A673 (cell line): ENCODE measurements at regions not wholly inside any gene's neighbourhood (a gene's known extent, or its start where the extent isn't known, plus 50 kb on each side); places are given as distances from the start of the nearest gene placed in this dataset.

ENCODE experiments used
- EZH2 ChIP-seq: fragments of 200-600 bp; sonication (generic); IDR thresholded peaks from 2 replicates; pipeline ENCODE4 v1.6.1; 2017; ENCODE audit warnings: borderline replicate concordance, low read depth, mild to moderate bottlenecking, mixed read lengths, antibody characterized with exemption, low read length; ENCODE audit not compliant: poor library complexity, severe bottlenecking
- TF ChIP-seq, protein P1 (sequence below): fragments of 300-800, 200-600 bp; sonication (generic); conservative IDR thresholded peaks from 2 replicates; pipeline ENCODE4 v1.5.1; 2017; ENCODE audit warnings: low read depth, mild to moderate bottlenecking, antibody characterized with exemption, low read length, moderate library complexity, mixed read lengths

- TF ChIP-seq, protein P1, sequence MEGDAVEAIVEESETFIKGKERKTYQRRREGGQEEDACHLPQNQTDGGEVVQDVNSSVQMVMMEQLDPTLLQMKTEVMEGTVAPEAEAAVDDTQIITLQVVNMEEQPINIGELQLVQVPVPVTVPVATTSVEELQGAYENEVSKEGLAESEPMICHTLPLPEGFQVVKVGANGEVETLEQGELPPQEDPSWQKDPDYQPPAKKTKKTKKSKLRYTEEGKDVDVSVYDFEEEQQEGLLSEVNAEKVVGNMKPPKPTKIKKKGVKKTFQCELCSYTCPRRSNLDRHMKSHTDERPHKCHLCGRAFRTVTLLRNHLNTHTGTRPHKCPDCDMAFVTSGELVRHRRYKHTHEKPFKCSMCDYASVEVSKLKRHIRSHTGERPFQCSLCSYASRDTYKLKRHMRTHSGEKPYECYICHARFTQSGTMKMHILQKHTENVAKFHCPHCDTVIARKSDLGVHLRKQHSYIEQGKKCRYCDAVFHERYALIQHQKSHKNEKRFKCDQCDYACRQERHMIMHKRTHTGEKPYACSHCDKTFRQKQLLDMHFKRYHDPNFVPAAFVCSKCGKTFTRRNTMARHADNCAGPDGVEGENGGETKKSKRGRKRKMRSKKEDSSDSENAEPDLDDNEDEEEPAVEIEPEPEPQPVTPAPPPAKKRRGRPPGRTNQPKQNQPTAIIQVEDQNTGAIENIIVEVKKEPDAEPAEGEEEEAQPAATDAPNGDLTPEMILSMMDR = no peak
- TF ChIP-seq EZH2 = no peak
These were observed 1033.0 kb upstream of the INTU start for GRCh38 chr4:126599746-126600145.
